ENCODE measurements at regions not wholly inside any gene's neighbourhood (a gene's known extent, or its start where the extent isn't known, plus 50 kb on each side); places are given as distances from the start of the nearest gene placed in this dataset.

GRCh38 chr6:114733596-114733995, 390.8 kb upstream of the HS3ST5 start:
- no peak for TF ChIP-seq MXI1 (IDR thresholded peaks at IDR 0.05; ENCODE audit: low read depth, low read length)
- TF ChIP-seq, protein P1, sequence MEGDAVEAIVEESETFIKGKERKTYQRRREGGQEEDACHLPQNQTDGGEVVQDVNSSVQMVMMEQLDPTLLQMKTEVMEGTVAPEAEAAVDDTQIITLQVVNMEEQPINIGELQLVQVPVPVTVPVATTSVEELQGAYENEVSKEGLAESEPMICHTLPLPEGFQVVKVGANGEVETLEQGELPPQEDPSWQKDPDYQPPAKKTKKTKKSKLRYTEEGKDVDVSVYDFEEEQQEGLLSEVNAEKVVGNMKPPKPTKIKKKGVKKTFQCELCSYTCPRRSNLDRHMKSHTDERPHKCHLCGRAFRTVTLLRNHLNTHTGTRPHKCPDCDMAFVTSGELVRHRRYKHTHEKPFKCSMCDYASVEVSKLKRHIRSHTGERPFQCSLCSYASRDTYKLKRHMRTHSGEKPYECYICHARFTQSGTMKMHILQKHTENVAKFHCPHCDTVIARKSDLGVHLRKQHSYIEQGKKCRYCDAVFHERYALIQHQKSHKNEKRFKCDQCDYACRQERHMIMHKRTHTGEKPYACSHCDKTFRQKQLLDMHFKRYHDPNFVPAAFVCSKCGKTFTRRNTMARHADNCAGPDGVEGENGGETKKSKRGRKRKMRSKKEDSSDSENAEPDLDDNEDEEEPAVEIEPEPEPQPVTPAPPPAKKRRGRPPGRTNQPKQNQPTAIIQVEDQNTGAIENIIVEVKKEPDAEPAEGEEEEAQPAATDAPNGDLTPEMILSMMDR (IDR thresholded peaks at IDR 0.05) = no peak
- no peak for TF ChIP-seq SMC3 (IDR thresholded peaks at IDR 0.05; ENCODE audit: low read depth, low read length)
- TF ChIP-seq SIN3A (IDR thresholded peaks at IDR 0.05; ENCODE audit: borderline replicate concordance, low read depth, low read length) = no peak
- TF ChIP-seq FOXM1 (IDR thresholded peaks at IDR 0.05; ENCODE audit: low read depth) = no peak
- TF ChIP-seq JUND (IDR thresholded peaks at IDR 0.05) = no peak
- no peak for TF ChIP-seq GABPA (IDR thresholded peaks at IDR 0.05; ENCODE audit: low read depth)
- TF ChIP-seq EZH2phosphoT487 (IDR thresholded peaks at IDR 0.05; ENCODE audit: borderline replicate concordance, low read depth) = no peak
- TF ChIP-seq ELF1 (IDR thresholded peaks at IDR 0.05) = no peak
- no peak for TF ChIP-seq MAX (IDR thresholded peaks at IDR 0.05; ENCODE audit: low read depth)

All from SK-N-SH (cell line).